Ecto neural progenitor cell (in vitro differentiated cells): ENCODE measurements at regions not wholly inside any gene's neighbourhood (a gene's known extent, or its start where the extent isn't known, plus 50 kb on each side); places are given as distances from the start of the nearest gene placed in this dataset.

ENCODE experiments used
- DNase-seq: peaks from one replicate; pipeline ENCODE4 v3.0.0-alpha.2; 2018; ENCODE audit warnings: low spot score

DNA sequence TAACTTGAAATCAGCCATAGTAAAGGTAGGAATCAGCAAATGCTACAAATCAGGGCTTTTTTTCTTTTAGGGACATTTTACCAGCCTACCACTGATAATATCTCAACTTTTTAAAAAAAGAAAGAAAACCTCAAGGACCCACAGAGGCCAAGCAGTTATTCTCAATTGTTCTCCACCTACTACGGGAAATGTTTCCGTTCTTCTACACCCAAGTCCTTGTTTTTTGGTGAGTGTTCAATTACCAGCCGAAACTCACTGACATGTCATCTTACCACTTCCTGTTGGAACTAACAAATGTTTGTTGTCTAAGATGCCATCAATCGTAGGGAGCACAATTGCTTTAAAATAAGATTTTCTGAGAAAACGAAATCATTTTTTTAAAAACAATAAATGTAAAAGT lies 50.2 kb upstream of the CDK1 start:
- DNase-seq = no peak

DNA sequence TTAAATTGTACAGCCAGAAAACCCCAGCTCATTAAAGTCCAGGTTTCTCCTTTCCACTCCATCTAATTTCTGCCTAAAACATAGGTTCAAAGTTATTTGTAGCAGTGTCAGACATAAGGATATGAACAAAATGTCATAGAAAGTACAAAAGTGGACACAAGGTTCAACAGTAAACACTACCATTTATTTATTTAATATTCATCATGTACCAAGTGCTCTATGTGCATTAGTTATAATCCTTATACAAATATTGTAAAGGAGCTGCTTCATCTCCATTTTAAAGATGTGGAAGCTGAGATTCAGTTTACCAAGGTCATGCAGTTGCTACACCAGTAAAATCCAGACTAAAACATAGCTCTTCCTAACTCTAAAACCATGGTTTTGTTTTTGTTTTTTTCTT lies 52.0 kb upstream of the CDK1 start:
- no peak for DNase-seq

DNA sequence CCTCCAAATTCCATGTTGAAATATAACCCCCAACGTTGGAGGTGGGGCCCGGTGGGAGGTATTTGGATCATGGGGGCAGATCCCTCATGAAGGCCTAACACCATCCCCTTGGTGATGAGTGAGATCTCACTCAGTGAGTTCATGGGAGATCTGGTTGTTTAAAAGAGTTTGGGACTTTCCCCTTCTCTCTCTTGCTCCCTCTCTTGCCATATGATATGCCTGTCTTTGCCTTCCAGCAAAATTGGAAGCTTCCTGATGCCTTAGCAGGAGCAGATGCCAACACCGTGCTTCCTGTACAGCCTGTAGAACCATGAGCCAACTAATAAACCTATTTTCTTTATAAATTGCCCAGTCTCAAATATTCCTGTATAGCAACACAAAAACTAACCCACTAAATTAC lies 55.7 kb upstream of the CDK1 start:
- no peak for DNase-seq

DNA sequence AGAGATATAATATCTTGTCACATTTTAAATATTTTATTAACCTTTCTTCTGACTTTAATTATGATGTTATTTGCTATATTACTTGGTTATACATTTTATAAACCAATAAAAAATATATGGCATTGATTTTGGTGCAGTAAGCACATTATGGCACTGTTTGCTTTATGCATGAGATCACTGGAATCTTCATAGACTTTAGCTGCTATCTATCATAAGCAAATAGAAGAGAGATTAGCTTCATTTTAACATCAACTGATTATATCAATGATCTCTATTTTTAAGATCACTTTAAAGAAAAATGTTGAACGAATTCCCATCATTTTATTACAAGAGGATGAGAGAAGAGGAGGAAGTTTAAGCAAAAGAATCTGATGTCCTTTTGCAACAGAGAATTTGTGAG lies 58.6 kb upstream of the CDK1 start:
- DNase-seq = no peak

DNA sequence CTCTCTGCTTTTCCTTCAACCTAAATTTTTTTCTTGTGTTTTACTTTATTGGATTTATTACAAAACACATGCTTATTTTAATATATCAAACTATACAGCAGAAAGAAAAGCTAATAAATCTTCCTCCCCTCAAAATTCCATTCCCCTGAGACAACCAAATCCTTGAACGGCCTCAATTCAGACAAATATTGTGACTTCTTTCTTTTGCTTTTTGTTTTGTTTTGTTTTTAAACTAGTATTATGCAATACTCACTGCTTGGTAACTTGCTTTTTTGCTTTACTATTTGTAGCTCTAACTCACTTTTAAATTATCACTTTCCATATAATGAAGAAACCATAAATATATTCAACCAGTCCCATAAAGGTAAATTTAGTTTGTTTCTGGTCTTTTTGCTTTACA lies 59.4 kb upstream of the CDK1 start:
- DNase-seq = no peak

DNA sequence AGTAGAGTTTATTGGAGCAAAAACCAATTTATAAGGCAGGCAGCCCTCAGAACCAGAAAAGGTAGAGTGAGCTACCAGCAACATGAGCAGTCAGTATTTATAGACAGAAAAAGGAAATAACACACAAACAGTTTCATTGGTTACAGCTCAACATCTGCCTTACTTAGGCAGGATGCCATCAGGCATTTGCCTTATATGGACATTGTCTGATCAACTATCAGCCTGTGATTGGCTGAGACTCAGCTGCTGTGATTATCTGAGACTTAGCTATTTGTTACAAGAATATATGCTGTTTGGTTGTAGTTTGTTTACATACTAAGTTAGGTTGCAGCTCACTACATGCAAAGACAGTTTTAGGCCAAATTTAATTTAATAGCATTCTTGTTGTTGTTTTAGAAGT lies 60.4 kb upstream of the CDK1 start:
- DNase-seq = no peak

DNA sequence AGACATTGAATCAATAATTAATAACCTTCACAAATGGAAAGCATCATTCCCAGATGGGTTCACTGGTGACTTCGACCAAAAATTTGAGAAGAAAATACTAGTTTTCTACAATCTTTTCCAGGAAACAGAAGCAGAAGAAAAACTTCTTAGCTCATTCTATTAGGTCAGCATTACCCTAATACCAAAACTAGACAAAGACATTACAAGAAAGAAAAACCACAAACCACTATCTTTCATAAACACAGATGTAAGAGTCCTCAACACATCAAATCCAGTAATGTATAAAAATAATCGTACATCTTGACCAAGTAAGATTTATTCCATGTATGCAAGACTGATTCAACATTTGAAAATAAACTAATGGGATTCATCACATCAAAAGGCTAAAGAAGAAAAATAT lies 64.0 kb upstream of the CDK1 start:
- DNase-seq = no peak

DNA sequence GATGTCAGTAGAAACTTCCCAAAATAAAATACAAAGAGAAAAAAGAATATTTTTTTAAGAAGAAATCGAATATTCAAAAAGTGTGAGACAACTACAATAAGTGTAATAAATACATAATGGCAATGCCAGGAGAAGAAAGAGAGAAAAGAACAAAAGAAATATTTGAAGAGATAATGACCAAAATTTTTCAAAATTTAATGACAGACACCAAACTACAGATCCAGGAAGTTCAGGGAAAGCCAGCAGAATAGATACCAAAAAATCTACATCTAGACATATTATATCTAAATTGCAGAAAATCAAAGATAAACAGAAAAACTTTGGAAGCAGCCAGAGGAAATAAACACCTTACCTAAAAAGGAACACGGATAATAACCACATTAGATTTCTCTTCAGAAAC lies 66.8 kb upstream of the CDK1 start:
- DNase-seq = no peak

DNA sequence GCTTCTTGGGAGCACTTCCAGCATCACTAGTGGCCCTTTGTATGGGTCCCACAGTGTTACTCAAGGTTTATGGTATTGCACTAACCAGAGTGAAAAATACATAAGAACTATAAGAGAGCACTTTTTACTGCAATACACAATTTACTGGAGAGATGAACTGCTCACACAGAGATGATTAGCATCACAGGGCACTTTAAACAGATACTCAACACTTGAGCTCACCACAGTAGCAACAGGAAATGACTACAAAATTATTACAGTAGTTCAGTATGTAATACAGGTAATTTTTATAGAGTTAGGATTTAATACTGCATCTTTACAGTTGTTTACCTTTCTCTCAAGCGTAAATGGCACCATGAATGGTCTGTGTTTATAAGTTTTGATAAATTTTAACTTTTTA lies 68.2 kb upstream of the CDK1 start:
- DNase-seq = no peak

DNA sequence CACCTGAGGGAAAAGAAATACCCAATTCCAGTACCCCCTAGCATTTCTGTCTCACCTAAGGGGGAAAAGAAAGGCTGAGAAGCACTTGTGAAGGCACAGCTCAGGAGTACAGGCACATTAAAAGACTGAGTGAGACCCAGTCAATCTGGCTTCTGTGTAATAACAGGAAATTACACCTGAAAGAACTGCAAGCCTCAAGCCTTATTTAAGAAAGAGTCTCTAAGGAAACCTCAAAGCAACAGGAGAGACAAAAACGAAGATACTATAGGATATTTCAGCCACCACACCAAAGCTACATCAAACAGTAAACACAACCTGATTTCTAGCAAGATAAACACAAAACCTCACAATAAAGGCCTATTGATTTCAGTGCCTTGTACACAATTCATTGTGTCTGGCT lies 69.6 kb upstream of the CDK1 start:
- no peak for DNase-seq

DNA sequence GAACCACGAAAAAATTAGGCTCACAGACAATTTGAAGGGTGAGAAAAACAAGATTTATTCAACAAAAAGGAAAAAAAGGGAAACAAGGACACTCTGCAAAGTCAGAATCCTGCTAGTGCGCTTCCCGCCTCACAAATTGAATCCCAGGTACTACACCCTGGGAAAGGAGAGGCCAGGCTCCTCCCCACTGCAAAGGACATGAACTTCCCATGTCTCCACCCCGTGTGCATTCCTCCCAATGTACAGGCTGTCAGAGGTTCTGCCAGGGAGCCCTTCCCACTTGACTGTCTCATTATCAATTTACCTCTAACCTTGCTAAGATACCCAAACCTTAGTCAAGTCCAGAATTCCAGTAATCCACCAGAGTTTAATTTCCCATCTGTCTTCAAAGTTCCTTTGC lies 70.4 kb upstream of the CDK1 start:
- DNase-seq = no peak

DNA sequence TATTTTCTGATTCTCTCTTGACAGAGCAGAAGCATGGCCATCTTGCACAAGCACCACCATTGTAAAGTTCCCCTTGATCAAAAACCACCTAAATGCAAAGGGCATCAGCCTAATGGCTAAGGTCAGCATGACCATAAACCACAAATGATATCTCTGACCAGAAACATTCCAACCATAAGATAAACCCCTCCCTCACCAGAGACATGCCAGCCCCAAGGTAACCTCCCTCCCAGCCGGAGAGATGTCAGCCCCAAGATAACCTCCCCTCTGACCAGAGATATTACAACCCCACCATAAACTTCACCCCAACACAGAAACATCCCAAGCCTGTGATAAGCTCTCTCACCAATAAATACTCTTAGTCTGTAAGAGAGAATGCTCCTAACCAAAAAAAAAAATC lies 72.1 kb upstream of the CDK1 start:
- no peak for DNase-seq

DNA sequence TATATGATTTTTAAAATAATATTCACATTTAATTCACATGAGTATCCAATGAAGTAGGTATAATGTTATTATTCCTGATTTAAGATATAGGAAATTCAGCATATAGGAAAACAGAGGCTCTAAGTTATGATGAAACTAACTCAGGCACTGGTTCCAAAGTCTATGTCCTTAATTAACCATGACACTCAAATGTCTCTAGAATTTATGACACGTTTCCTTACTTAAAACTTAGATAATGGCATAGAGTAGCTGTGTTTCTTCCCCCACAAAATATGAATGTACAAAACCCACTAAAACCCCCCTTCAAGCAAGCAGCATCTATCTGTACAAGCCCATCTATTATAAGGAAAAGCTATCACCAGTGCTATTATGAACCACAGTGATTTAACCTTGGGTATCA lies 72.9 kb upstream of the CDK1 start:
- DNase-seq = no peak

DNA sequence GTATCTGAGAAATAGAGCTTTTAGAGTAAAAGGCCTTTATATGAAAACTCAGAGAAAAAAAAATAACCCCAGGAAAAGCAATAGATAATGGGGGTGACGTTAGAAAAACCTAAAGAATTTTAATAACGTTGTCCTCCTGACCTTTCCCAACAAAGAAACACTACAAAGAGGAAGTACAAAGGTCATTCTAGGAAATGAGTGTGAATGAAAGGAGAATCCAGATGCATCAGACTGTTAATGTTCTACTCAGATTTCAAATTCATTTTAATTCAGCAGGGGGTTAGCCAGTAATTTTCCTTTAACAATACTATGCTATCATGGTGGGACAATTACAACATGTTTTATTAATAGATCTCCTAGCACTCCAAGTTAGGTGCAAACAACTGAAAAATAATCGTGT lies 73.8 kb upstream of the CDK1 start:
- DNase-seq = no peak

DNA sequence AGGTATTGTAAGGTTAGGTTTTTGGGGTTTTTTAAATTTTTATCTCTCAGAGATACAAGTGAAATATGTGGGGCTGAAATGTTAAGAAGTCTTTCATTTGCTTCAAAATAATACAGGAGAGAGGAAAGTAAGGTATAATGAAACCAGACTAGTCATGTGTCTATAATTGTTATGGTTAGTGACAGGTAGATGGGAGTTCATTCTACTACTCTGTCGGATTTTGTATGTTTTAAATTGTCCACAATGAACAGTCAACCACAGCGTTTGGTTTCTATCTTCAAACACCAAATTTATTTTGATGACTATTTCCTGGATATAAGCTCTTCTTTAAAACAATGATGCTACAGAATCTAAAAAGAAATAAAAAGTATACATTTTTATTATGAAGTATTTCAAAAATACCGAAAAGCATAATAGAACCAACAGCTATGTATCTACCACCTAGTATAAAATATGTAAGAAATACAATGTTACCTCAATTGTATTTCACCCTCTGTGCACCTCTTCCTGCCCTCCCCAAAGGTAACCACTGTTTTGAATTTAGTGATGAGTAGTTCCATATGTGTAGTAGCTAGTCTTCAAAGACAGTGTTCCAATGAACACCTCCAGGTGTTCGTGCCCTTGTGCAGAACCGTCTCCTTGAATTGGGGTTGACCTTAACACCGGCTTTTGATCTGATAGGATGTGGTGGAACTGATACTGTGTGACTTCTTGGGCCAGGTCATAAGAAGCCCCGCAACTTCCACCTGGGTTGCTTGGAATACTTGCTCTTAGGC lies 74.8 kb upstream of the CDK1 start:
- no peak for DNase-seq

DNA sequence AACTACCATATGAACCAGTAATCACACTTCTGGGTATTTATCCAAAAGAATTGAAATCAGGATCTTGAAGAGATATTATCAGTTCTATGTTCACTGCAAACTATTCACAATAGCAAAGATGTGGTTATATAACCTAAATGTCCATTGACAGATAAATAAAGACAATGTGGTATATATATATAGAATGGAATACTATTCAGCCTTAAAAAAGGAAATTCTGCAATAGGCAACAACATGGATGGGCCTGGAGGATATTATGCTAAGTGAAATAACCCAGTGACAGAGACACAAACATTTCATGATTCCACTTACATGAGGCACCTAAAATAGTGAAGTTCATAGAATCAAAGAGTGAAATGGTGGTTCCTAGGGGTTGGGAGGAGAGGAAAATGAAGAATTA lies 90.6 kb upstream of the CDK1 start:
- no peak for DNase-seq

DNA sequence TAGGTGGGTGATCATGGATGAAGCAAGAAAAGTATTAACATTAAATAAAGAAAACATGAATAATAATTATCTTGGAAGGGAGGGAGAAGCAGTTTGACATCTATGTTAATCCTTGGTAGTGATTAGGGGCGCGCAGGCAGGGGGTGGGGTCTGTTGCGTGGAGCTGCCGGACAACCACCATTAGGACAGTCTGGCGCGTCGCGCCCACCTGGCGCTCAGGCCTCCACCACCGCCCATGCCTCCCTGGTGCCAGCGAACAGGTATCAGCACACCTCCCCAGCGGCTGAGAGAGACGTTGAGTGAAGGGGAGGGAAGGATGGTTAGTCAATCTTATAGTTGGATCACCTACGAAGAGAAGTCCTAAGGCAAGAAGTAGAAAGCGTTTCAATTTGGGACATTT lies 94.2 kb upstream of the CDK1 start:
- no peak for DNase-seq

DNA sequence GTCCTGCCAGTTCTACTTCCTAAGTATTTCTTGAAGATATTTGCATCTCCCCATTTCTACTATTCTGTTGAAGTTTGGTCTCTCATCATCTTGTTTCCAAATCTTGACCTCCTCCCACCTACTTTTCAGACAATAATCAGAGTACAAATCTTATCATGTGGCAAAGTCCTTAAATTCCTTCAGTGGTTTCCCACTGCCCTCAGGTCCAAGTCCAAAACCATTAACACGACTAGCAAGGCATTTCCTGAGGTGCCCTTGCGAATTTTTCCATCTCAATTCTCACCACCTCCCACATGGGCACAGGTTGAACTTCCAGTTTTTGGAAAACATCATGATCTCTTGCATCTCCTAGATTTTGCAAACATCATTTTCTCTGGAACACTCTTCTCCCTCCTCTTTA lies 97.2 kb upstream of the CDK1 start:
- DNase-seq = no peak

DNA sequence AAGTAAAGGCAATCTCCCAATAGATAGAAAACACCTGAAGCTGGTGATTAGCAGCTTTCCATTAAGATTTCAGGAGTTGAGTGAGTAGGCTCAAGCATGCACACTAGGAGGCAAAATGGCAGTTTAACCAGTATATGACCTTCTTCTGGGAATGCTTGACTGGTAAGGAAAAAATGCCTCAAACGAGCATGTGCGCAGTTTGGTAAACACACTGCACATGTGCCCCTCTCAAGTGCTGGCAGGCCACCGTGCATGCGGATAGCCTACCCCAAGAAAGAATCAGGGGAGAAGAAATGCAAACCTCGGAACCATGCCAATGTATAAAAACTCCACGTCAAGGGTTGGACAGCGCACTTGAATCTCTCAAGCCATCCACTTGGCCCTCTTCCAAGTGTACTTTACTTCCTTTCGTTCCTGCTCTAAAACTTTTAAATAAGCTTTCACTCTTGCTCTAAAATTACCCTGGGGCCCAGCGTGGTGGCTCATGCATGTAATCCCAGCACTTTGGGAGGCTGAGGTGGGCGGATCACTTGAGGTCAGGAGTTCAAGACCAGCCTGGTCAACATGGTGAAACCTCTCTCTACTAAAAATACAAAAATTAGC lies 98.8 kb upstream of the CDK1 start:
- DNase-seq = no peak

DNA sequence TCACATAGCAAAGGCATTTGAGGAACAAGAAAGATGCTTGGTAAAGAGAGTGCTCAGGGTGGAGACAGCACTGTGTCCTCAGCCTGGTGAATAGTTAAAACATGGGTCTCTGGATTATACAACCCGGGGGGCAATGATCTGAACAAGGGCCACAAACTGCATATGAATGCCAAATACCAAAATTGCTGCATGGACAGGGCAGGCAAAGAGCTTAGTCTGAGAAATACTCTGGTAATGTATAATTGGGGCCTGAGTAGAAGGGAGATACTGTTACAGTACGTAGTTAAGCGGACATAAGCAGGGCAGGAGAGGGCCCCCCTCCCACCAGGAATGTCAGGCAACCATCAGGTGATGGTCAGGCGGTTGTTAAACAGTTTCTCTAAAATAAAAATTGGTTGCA lies 99.3 kb upstream of the CDK1 start:
- DNase-seq = no peak

DNA sequence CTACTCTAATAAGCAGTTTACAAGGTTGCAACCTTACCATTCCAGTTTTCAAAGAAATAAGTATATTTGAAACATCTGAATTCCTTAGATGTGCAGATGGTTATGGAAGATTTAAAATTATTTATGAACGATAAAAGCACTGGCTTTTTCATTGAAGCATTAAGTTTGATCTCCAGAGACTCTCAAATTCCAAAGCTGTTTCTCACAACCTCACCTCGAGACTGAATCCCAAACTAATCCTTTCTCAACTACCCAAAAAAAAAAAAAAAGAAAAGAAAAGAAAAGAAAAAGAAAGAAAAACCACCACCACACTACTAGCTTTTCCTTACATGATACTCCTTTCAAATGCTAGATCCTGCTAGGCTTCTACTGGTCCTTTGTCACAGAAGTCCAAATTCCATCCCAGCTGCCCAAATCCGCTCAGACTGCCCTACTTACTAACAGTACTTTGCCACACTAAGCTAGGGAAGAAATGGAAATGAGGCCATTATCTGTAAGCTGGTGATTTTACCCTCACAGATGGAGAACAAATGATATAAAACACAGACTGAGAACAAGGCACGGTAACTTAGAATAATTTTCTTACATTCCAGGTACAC lies 100.6 kb upstream of the CDK1 start:
- no peak for DNase-seq

DNA sequence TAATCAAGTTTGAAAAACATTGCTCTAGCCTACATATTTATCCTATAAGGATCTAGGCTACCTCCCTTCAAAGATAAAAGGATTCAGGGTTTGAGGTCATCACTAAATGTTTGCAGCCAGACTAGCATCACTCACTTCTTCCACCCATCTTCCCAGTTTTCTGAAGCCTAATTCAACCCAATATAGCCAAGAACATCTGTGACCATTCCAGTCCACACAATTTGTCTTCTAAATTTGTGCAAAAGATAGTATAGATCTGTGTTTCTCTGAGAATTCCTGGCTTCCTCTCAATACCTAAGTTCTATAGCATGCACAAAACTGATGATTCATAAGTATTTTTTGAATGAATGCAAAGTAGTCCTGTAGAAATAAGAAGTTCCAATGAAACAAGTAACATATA lies 103.0 kb upstream of the CDK1 start:
- no peak for DNase-seq

DNA sequence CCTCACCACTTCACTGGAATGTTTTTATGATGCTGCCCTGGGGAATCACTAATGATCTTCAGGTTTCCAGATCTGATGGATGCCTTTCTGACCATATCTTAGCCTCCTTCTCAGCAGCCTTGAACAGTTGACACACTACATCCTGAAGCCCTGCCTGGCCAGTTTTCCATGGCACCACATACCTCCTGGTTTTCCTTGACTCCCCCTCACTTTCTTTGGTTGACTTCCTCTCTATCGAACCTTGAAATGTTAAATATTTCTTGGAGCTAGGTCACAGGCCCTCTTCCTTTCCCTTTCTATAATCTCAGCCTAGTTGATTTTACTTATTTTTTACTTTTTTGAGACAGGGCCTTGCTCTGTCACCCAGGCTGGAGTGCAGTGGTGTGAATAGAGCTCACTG lies 108.8 kb upstream of the CDK1 start:
- no peak for DNase-seq

DNA sequence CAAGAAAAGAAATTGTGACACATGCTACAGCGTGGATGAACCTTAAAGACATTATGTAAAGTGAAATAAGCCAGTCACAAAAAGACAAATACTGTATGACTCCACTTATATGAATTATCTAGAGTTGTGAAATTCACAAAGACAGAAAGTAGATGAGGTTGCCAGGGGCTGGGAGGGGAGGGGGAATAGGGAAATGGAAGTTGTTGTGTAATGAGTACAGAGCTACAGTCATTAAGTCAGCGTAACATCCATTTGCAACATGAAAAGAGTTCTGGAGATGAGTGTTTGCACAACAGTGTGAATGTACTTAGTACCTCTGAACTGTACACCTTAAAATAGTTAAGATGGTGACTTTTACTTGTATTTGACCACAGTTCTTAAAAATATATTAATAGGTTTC lies 112.1 kb upstream of the CDK1 start:
- no peak for DNase-seq
